Effector memory CD4-positive, alpha-beta T cell (primary cell): ENCODE measurements at regions not wholly inside any gene's neighbourhood (a gene's known extent, or its start where the extent isn't known, plus 50 kb on each side); places are given as distances from the start of the nearest gene placed in this dataset.
"Not testable (repeated sequence)": the region's sequence is repeated elsewhere in the genome, so short reads cannot be mapped to it uniquely, and the experiment has no call there.

ENCODE experiments used
- DNase-seq, 3 donors: peaks; one replicate each; pipeline ENCODE4 v3.0.0-alpha.2; 2020
- H3K27ac ChIP-seq: 2 replicates; pipeline ENCODE4 v1.7.0; 2013; ENCODE audit warnings: mild to moderate bottlenecking, low read length, moderate library complexity; ENCODE audit not compliant: insufficient read depth, poor library complexity, severe bottlenecking
- H3K27me3 ChIP-seq: replicated peaks from 2 replicates; pipeline ENCODE4 v1.7.0; 2013; ENCODE audit warnings: mild to moderate bottlenecking, low read length; ENCODE audit not compliant: insufficient read depth, control insufficient read depth, poor library complexity, severe bottlenecking
- H3K36me3 ChIP-seq: 2 replicates; pipeline ENCODE4 v1.7.0; 2013; ENCODE audit warnings: mild to moderate bottlenecking, low read length, moderate library complexity; ENCODE audit not compliant: control insufficient read depth, insufficient read depth
- H3K4me1 ChIP-seq: 2 replicates; pipeline ENCODE4 v1.7.0; 2013; ENCODE audit warnings: low read length, mild to moderate bottlenecking; ENCODE audit not compliant: control insufficient read depth, insufficient read depth, poor library complexity, severe bottlenecking
- H3K4me3 ChIP-seq: 2 replicates; pipeline ENCODE4 v1.7.0; 2013; ENCODE audit warnings: low read length, low read depth, mild to moderate bottlenecking; ENCODE audit not compliant: insufficient read depth, poor library complexity, severe bottlenecking
- H3K9me3 ChIP-seq: 2 replicates; pipeline ENCODE4 v1.7.0; 2013; ENCODE audit warnings: mild to moderate bottlenecking, low read length, moderate library complexity; ENCODE audit not compliant: control insufficient read depth

- no peaks in the 10 kb centered on the region for H3K27me3 ChIP-seq
- no peak overlapping the region for H3K4me3 ChIP-seq
- H3K36me3 ChIP-seq, result no peaks in the 10 kb centered on the region
- no peak for DNase-seq
- no peak overlapping the region for H3K27ac ChIP-seq
- no peaks in the 10 kb centered on the region for H3K9me3 ChIP-seq
- H3K4me1 ChIP-seq, result no peaks in the 10 kb centered on the region
These were observed 86.4 kb upstream of the SOX21 start for GRCh38 chr13:94798738-94799137.

GRCh38 chr13:94795292-94795691, 82.9 kb upstream of the SOX21 start:
- DNase-seq, result no peak
- Histone ChIP-seq H3K27ac (no peak overlapping the region), H3K4me3 (no peak overlapping the region), H3K4me1 (no peaks in the 10 kb centered on the region), H3K36me3 (no peaks in the 10 kb centered on the region), H3K9me3 (no peaks in the 10 kb centered on the region), H3K27me3 (no peaks in the 10 kb centered on the region)

GRCh38 chr13:94786246-94786645, 73.9 kb upstream of the SOX21 start:
- H3K4me3 ChIP-seq, DNase-seq, H3K9me3 ChIP-seq, H3K4me1 ChIP-seq, H3K27ac ChIP-seq, H3K36me3 ChIP-seq, H3K27me3 ChIP-seq: not testable (repeated sequence)

- no peak for DNase-seq
- Histone ChIP-seq H3K27me3 (no peaks in the 10 kb centered on the region), H3K36me3 (no peaks in the 10 kb centered on the region), H3K27ac (no peak overlapping the region), H3K9me3 (no peaks in the 10 kb centered on the region), H3K4me3 (no peak overlapping the region), H3K4me1 (no peaks in the 10 kb centered on the region)
These were observed 71.7 kb upstream of the SOX21 start for GRCh38 chr13:94784066-94784465.

GRCh38 chr13:94783489-94783888, 71.1 kb upstream of the SOX21 start:
- H3K9me3 ChIP-seq, result no peaks in the 10 kb centered on the region
- H3K36me3 ChIP-seq, result no peaks in the 10 kb centered on the region
- H3K4me1 ChIP-seq, result no peaks in the 10 kb centered on the region
- H3K4me3 ChIP-seq, result no peak overlapping the region
- H3K27ac ChIP-seq, result no peak overlapping the region
- no peak for DNase-seq
- H3K27me3 ChIP-seq, result no peaks in the 10 kb centered on the region

GRCh38 chr13:94780421-94780820, 68.1 kb upstream of the SOX21 start:
- H3K4me1 ChIP-seq, result no peaks in the 10 kb centered on the region
- H3K4me3 ChIP-seq, result no peak overlapping the region
- H3K27me3 ChIP-seq, result no peaks in the 10 kb centered on the region
- H3K36me3 ChIP-seq, result no peaks in the 10 kb centered on the region
- no peak overlapping the region for H3K27ac ChIP-seq
- H3K9me3 ChIP-seq, result no peaks in the 10 kb centered on the region
- no peak for DNase-seq

GRCh38 chr13:94778986-94779385, 66.6 kb upstream of the SOX21 start:
- DNase-seq, result no peak
- no peak overlapping the region for H3K27ac ChIP-seq
- no peak overlapping the region for H3K4me3 ChIP-seq
- H3K27me3 ChIP-seq, result no peaks in the 10 kb centered on the region
- no peaks in the 10 kb centered on the region for H3K36me3 ChIP-seq
- no peaks in the 10 kb centered on the region for H3K9me3 ChIP-seq
- no peaks in the 10 kb centered on the region for H3K4me1 ChIP-seq

- H3K27ac ChIP-seq, result no peak overlapping the region
- H3K36me3 ChIP-seq, result no peaks in the 10 kb centered on the region
- no peak for DNase-seq
- no peaks in the 10 kb centered on the region for H3K4me1 ChIP-seq
- H3K4me3 ChIP-seq, result no peak overlapping the region
- no peaks in the 10 kb centered on the region for H3K9me3 ChIP-seq
- H3K27me3 ChIP-seq, result no peaks in the 10 kb centered on the region
These were observed 66.2 kb upstream of the SOX21 start for GRCh38 chr13:94778585-94778984.

- Histone ChIP-seq H3K4me3 (no peak overlapping the region), H3K27me3 (no peaks in the 10 kb centered on the region), H3K9me3 (no peaks in the 10 kb centered on the region)
These were observed 64.6 kb upstream of the SOX21 start for GRCh38 chr13:94776956-94777355.

GRCh38 chr13:94776300-94776699, 64.0 kb upstream of the SOX21 start:
- Histone ChIP-seq H3K4me1 (no peaks in the 10 kb centered on the region), H3K4me3 (no peak overlapping the region), H3K27me3 (no peaks in the 10 kb centered on the region), H3K9me3 (no peaks in the 10 kb centered on the region), H3K27ac (no peak overlapping the region), H3K36me3 (no peaks in the 10 kb centered on the region)
- DNase-seq, result no peak

More at GRCh38 chr13:94776956-94777355, 64.6 kb upstream of the SOX21 start:
- no peak for DNase-seq
- no peak overlapping the region for H3K27ac ChIP-seq
- no peaks in the 10 kb centered on the region for H3K4me1 ChIP-seq
- no peaks in the 10 kb centered on the region for H3K36me3 ChIP-seq

GRCh38 chr13:94765814-94766213, 53.5 kb upstream of the SOX21 start:
- H3K4me1 ChIP-seq, result no peaks in the 10 kb centered on the region
- DNase-seq, result no peak
- no peak overlapping the region for H3K4me3 ChIP-seq
- H3K27me3 ChIP-seq, result no peaks in the 10 kb centered on the region
- no peaks in the 10 kb centered on the region for H3K9me3 ChIP-seq
- H3K27ac ChIP-seq, result no peak overlapping the region
- no peaks in the 10 kb centered on the region for H3K36me3 ChIP-seq
